Peyer's patch (tissue), 4 donors: ENCODE measurements at regions not wholly inside any gene's neighbourhood (a gene's known extent, or its start where the extent isn't known, plus 50 kb on each side); places are given as distances from the start of the nearest gene placed in this dataset.

Experiments
- DNase-seq, 3 donors: peaks; one replicate each; pipeline ENCODE4 v3.0.0-alpha.2; 2017 to 2019
- H3K27ac ChIP-seq, 4 donors: fragments of 200-600 bp; sonication (generic); one replicate each; pipeline ENCODE4 v1.5.1; 2016 to 2019
- H3K27me3 ChIP-seq, 2 donors: fragments of 200-600 bp; sonication (generic); one replicate each; pipeline ENCODE4 v1.5.1; 2019
- H3K36me3 ChIP-seq, 3 donors: fragments of 200-600 bp; sonication (generic); one replicate each; pipeline ENCODE4 v1.5.1; 2016 to 2019
- H3K4me1 ChIP-seq, 4 donors: fragments of 200-600 bp; sonication (generic); one replicate each; pipeline ENCODE4 v1.5.1; 2016 to 2019
- H3K4me3 ChIP-seq, 4 donors: fragments of 200-600 bp; sonication (generic); 1 replicate in 3 of 4; 2 replicates in 1 of 4; pipeline ENCODE4 v1.5.1; 2016 to 2019; ENCODE audit warnings: mild to moderate bottlenecking in 1 of 4
- H3K9me3 ChIP-seq, 4 donors: fragments of 200-600 bp; sonication (generic); one replicate each; pipeline ENCODE4 v1.5.1; 2016 to 2019; ENCODE audit warnings: mild to moderate bottlenecking in 1 of 4
- CTCF ChIP-seq, 6 experiments: fragments of 450-650 bp in 4 of 6; fragments of 200-600 bp in 2 of 6; sonication (generic) in 1 of 6; IDR thresholded peaks; one replicate each; pipeline ENCODE4 v1.5.1; 2017 to 2019; ENCODE audit warnings: antibody characterized with exemption in 6 of 6, mild to moderate bottlenecking in 3 of 6, moderate library complexity in 1 of 6
- POLR2A ChIP-seq, 2 donors: fragments of 450-650 bp; IDR thresholded peaks; one replicate each; pipeline ENCODE4 v1.5.1; 2017; ENCODE audit warnings: antibody characterized with exemption in 2 of 2, mild to moderate bottlenecking in 2 of 2, moderate library complexity in 2 of 2

- H3K27ac ChIP-seq = no peak overlapping the region
- H3K9me3 ChIP-seq = no peaks in the 10 kb centered on the region
- no peaks in the 10 kb centered on the region for H3K36me3 ChIP-seq
- no peak overlapping the region for H3K4me3 ChIP-seq
- DNase-seq = no peak
- no peaks in the 10 kb centered on the region for H3K4me1 ChIP-seq
- no peaks in the 10 kb centered on the region for H3K27me3 ChIP-seq
- TF ChIP-seq POLR2A (IDR thresholded peaks at IDR 0.05) = no peak
- no peak for TF ChIP-seq CTCF (IDR thresholded peaks at IDR 0.05)
Measured at GRCh38 chr13:79682164-79682563, 201.2 kb downstream of the NDFIP2 start.

DNA sequence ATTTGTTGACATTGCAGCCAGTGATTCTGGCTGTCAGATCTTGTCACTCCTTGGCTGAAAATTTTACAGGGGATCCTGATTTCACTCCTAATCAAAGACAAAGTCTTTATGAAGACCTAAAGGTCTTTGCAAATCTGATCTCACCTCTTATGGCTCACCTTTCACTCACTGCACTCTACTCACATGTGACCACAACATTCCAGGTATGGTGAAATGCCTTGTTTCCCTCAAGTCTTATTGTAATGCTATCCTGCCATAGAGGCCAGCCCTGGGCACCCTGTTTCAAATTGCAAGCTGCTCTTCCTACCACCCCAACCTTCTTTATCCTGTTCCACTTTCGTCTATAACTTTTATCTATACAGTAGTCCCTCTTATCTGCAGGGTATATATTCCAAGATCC is 200.1 kb downstream of the NDFIP2 start:
- Histone ChIP-seq H3K4me3 (no peak overlapping the region), H3K27me3 (no peaks in the 10 kb centered on the region), H3K36me3 (no peaks in the 10 kb centered on the region), H3K4me1 (no peaks in the 10 kb centered on the region), H3K27ac (no peak overlapping the region), H3K9me3 (no peaks in the 10 kb centered on the region)
- TF ChIP-seq CTCF (IDR thresholded peaks at IDR 0.05) (no peak), POLR2A (IDR thresholded peaks at IDR 0.05) (no peak)
- no peak for DNase-seq

DNA sequence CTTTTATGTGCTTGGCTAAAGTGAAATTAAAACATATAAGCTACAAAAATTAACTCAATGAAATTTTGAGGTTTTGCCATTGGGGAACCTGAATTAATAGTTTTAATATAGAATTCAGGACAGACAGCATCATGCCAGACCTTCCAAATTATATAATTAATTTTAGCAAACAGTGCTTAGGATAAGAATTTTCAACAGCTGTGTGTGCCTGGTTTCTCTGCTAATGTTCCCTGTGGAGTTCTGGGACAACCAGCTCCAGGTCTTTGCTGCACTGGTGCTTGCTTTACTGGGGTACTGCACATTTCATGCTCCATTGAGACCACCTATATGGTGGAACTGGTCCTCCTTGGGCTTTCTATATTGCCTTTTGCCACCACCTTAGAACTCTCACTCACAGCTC is 199.5 kb downstream of the NDFIP2 start:
- H3K9me3 ChIP-seq = no peaks in the 10 kb centered on the region
- no peak for TF ChIP-seq CTCF (IDR thresholded peaks at IDR 0.05)
- TF ChIP-seq POLR2A (IDR thresholded peaks at IDR 0.05) = no peak
- no peaks in the 10 kb centered on the region for H3K4me1 ChIP-seq
- no peaks in the 10 kb centered on the region for H3K27me3 ChIP-seq
- no peaks in the 10 kb centered on the region for H3K36me3 ChIP-seq
- H3K27ac ChIP-seq = no peak overlapping the region
- H3K4me3 ChIP-seq = no peak overlapping the region
- DNase-seq = no peak

- TF ChIP-seq CTCF (IDR thresholded peaks at IDR 0.05) (peak; percentile 24 to 82 (median 77)), POLR2A (IDR thresholded peaks at IDR 0.05) (no peak)
- Histone ChIP-seq H3K36me3 (no peaks in the 10 kb centered on the region), H3K27me3 (no peaks in the 10 kb centered on the region)
Measured at GRCh38 chr13:79679334-79679733, 198.4 kb downstream of the NDFIP2 start.

DNA sequence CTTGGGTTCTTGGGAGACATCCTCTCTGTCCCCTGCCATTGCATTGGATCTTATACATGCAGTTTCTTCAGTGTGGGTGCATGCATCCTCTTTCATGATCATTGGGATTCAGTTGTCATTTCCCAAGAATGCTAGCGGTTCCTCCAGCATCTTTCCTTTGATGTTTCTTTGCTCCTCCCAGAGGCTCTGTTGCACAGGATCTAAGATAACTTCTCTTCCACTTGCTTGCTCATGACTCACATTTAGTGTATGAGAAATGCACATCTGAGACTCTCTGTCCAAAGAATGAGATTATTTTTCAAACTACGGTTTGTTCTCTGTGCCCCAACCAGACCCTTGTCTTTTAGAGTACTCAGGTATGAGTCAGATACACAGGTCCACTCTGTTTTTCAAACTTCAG is 197.1 kb downstream of the NDFIP2 start:
- no peaks in the 10 kb centered on the region for H3K4me1 ChIP-seq
- H3K27me3 ChIP-seq = no peaks in the 10 kb centered on the region
- no peak overlapping the region for H3K27ac ChIP-seq
- H3K4me3 ChIP-seq = no peak overlapping the region
- no peaks in the 10 kb centered on the region for H3K36me3 ChIP-seq
- no peak for DNase-seq
- H3K9me3 ChIP-seq = no peaks in the 10 kb centered on the region
- TF ChIP-seq POLR2A (IDR thresholded peaks at IDR 0.05) (no peak), CTCF (IDR thresholded peaks at IDR 0.05) (no peak)

More at GRCh38 chr13:79679334-79679733, 198.4 kb downstream of the NDFIP2 start:
- Histone ChIP-seq H3K4me1 (no peaks in the 10 kb centered on the region), H3K27ac (no peak overlapping the region), H3K4me3 (no peak overlapping the region), H3K9me3 (no peaks in the 10 kb centered on the region)
- DNase-seq = peak; percentile 50 to 90 (median 51)
